HEK293 (cell line): ENCODE measurements at regions not wholly inside any gene's neighbourhood (a gene's known extent, or its start where the extent isn't known, plus 50 kb on each side); places are given as distances from the start of the nearest gene placed in this dataset.

Experiments
- FEZF1 ChIP-seq: fragments of 450-650 bp; formaldehyde crosslinking; IDR thresholded peaks from 2 replicates; pipeline ENCODE4 v1.5.1; 2016; ENCODE audit warnings: missing biosample characterization, missing genetic modification characterization
- HOXC10 ChIP-seq: sonication (generic); formaldehyde crosslinking; IDR thresholded peaks from 2 replicates; pipeline ENCODE4 v1.8.1; 2023; ENCODE audit warnings: mild to moderate bottlenecking, missing genetic modification reagents
- KLF1 ChIP-seq: fragments of 450-650 bp; formaldehyde crosslinking; IDR thresholded peaks from 2 replicates; pipeline ENCODE4 v1.5.1; 2016; ENCODE audit warnings: missing biosample characterization, missing genetic modification characterization
- KLF10 ChIP-seq: fragments of 450-650 bp; IDR thresholded peaks from 2 replicates; pipeline ENCODE4 v1.5.1; 2018; ENCODE audit warnings: missing biosample characterization, mild to moderate bottlenecking, missing genetic modification characterization
- REPIN1 ChIP-seq: fragments of 450-650 bp; formaldehyde crosslinking; IDR thresholded peaks from 2 replicates; pipeline ENCODE4 v1.5.1; 2017; ENCODE audit warnings: missing biosample characterization, missing genetic modification characterization, low read depth
- ZBTB20 ChIP-seq: fragments of 450-650 bp; formaldehyde crosslinking; IDR thresholded peaks from 2 replicates; pipeline ENCODE4 v1.5.1; 2016; ENCODE audit warnings: missing biosample characterization, missing genetic modification characterization
- ZEB2 ChIP-seq: fragments of 450-650 bp; formaldehyde crosslinking; IDR thresholded peaks from 2 replicates; pipeline ENCODE4 v1.5.1; 2016; ENCODE audit warnings: missing biosample characterization, missing genetic modification characterization
- ZFP3 ChIP-seq: fragments of 450-650 bp; formaldehyde crosslinking; IDR thresholded peaks from 2 replicates; pipeline ENCODE4 v1.5.1; 2016; ENCODE audit warnings: low read depth, missing biosample characterization, missing genetic modification characterization
- ZFP37 ChIP-seq: fragments of 450-650 bp; formaldehyde crosslinking; IDR thresholded peaks from 2 replicates; pipeline ENCODE4 v1.5.1; 2016; ENCODE audit warnings: missing biosample characterization, missing genetic modification characterization
- ZNF132 ChIP-seq: fragments of 450-650 bp; formaldehyde crosslinking; IDR thresholded peaks from 2 replicates; pipeline ENCODE4 v1.5.1; 2017; ENCODE audit warnings: missing biosample characterization, missing genetic modification characterization, borderline replicate concordance
- ZNF138 ChIP-seq: fragments of 450-650 bp; formaldehyde crosslinking; IDR thresholded peaks from 2 replicates; pipeline ENCODE4 v1.5.1; 2016; ENCODE audit warnings: missing biosample characterization, missing genetic modification characterization, borderline replicate concordance
- ZNF169 ChIP-seq: fragments of 450-650 bp; formaldehyde crosslinking; IDR thresholded peaks from 2 replicates; pipeline ENCODE4 v1.5.1; 2016; ENCODE audit warnings: missing biosample characterization, missing genetic modification characterization
- ZNF202 ChIP-seq: fragments of 450-650 bp; formaldehyde crosslinking; IDR thresholded peaks from 2 replicates; pipeline ENCODE4 v1.5.1; 2016; ENCODE audit warnings: missing biosample characterization, missing genetic modification characterization, borderline replicate concordance
- ZNF48 ChIP-seq: fragments of 450-650 bp; formaldehyde crosslinking; IDR thresholded peaks from 2 replicates; pipeline ENCODE4 v1.5.1; 2016; ENCODE audit warnings: missing biosample characterization, missing genetic modification characterization
- ZNF521 ChIP-seq: fragments of 450-650 bp; formaldehyde crosslinking; IDR thresholded peaks from 2 replicates; pipeline ENCODE4 v1.5.1; 2017; ENCODE audit warnings: missing biosample characterization, mild to moderate bottlenecking, missing genetic modification characterization
- ZNF544 ChIP-seq: fragments of 450-650 bp; formaldehyde crosslinking; IDR thresholded peaks from 2 replicates; pipeline ENCODE4 v1.5.0; 2017; ENCODE audit warnings: missing biosample characterization, missing genetic modification characterization
- ZNF555 ChIP-seq: fragments of 450-650 bp; formaldehyde crosslinking; conservative IDR thresholded peaks from 2 replicates; pipeline ENCODE4 v1.5.1; 2017; ENCODE audit warnings: missing biosample characterization, mild to moderate bottlenecking, missing genetic modification characterization, inconsistent platforms
- ZNF585B ChIP-seq: fragments of 450-650 bp; formaldehyde crosslinking; IDR thresholded peaks from 2 replicates; pipeline ENCODE4 v1.5.1; 2016; ENCODE audit warnings: missing biosample characterization, missing genetic modification characterization
- ZNF629 ChIP-seq: fragments of 450-650 bp; formaldehyde crosslinking; IDR thresholded peaks from 2 replicates; pipeline ENCODE4 v1.5.1; 2017; ENCODE audit warnings: missing biosample characterization, missing genetic modification characterization
- ZNF670 ChIP-seq: fragments of 450-650 bp; formaldehyde crosslinking; IDR thresholded peaks from 2 replicates; pipeline ENCODE4 v1.5.1; 2016; ENCODE audit warnings: missing biosample characterization, missing genetic modification characterization, low read depth
- ZNF707 ChIP-seq: fragments of 450-650 bp; formaldehyde crosslinking; IDR thresholded peaks from 2 replicates; pipeline ENCODE4 v1.5.1; 2016; ENCODE audit warnings: missing biosample characterization, missing genetic modification characterization
- ZNF747 ChIP-seq: fragments of 450-650 bp; formaldehyde crosslinking; IDR thresholded peaks from 2 replicates; pipeline ENCODE4 v1.5.1; 2016; ENCODE audit warnings: missing biosample characterization, missing genetic modification characterization
- ZNF830 ChIP-seq: fragments of 450-650 bp; IDR thresholded peaks from 2 replicates; pipeline ENCODE4 v1.5.0; 2018; ENCODE audit warnings: missing biosample characterization, missing genetic modification characterization, low read depth, mild to moderate bottlenecking, moderate library complexity
- ZNF843 ChIP-seq: fragments of 450-650 bp; formaldehyde crosslinking; IDR thresholded peaks from 2 replicates; pipeline ENCODE4 v1.5.1; 2016; ENCODE audit warnings: missing biosample characterization, missing genetic modification characterization
- ZXDB ChIP-seq: fragments of 450-650 bp; formaldehyde crosslinking; IDR thresholded peaks from 2 replicates; pipeline ENCODE4 v1.5.1; 2016; ENCODE audit warnings: missing biosample characterization, missing genetic modification characterization
- TF ChIP-seq, protein P1 (sequence below): fragments of 450-650 bp; formaldehyde crosslinking; IDR thresholded peaks from 2 replicates; pipeline ENCODE4 v1.5.1; 2016; ENCODE audit warnings: missing biosample characterization, missing genetic modification characterization, low read depth
- TF ChIP-seq, protein P2 (sequence below): fragments of 450-650 bp; formaldehyde crosslinking; IDR thresholded peaks from 2 replicates; pipeline ENCODE4 v1.5.1; 2016; ENCODE audit warnings: missing biosample characterization, missing genetic modification characterization
- TF ChIP-seq, protein P3 (sequence below): fragments of 450-650 bp; formaldehyde crosslinking; optimal IDR thresholded peaks from 2 replicates; pipeline ENCODE3; 2016; ENCODE audit warnings: missing biosample characterization, mild to moderate bottlenecking, missing genetic modification characterization
- TF ChIP-seq, protein P4 (sequence below): fragments of 450-650 bp; formaldehyde crosslinking; IDR thresholded peaks from 2 replicates; pipeline ENCODE4 v1.5.1; 2016; ENCODE audit warnings: missing biosample characterization, missing genetic modification characterization
- TF ChIP-seq, protein P5 (sequence below): fragments of 450-650 bp; formaldehyde crosslinking; IDR thresholded peaks from 2 replicates; pipeline ENCODE4 v1.5.1; 2016; ENCODE audit warnings: missing biosample characterization, missing genetic modification characterization, borderline replicate concordance
- TF ChIP-seq, protein P6 (sequence below): fragments of 450-650 bp; formaldehyde crosslinking; IDR thresholded peaks from 2 replicates; pipeline ENCODE4 v1.5.1; 2016; ENCODE audit warnings: missing biosample characterization, missing genetic modification characterization

DNA sequence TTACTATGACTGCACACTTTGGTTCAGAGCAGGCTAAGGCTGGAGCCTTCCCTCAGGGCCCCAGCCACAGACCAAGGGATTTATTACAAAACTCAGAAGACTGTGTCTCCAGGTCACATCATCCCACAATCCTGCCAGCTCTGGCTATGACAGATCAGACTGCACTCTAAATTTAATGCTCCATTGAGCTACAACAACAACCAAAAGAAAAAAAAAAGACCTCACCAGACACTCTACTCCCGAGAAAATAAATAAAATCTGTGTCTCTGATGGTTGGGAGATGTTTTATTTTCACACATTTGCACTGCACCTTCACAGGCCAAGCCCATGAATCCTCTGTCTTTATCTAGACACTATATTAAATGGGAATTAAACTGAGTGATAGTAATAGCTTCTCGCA lies 50.8 kb upstream of the CTNNB1 start (continued):
- TF ChIP-seq ZNF138 (tag by site-specific recombination) (no peak), ZNF830 (tag by site-specific recombination) (no peak), ZNF670 (tag by site-specific recombination) (no peak), ZNF48 (tag by site-specific recombination) (no peak), ZBTB20 (tag by site-specific recombination) (peak; percentile 18; the same call in 1 of the 2 replicates), KLF1 (no peak), ZFP37 (tag by site-specific recombination) (no peak), ZEB2 (tag by site-specific recombination) (no peak), ZNF585B (tag by site-specific recombination) (no peak), ZNF521 (no peak), ZFP3 (tag by site-specific recombination) (no peak), ZNF707 (no peak), ZNF544 (no peak), ZNF629 (0 out of 2 replicates have a peak, but pooled peaks have one; percentile 23), ZNF202 (tag by site-specific recombination) (no peak), ZNF169 (tag by site-specific recombination) (no peak), FEZF1 (tag by site-specific recombination) (peak; percentile 66), HOXC10 (CRISPR knock-in tag) (no peak), REPIN1 (tag by site-specific recombination) (no peak), ZNF132 (tag by site-specific recombination) (no peak), ZNF843 (tag by site-specific recombination) (0 out of 2 replicates have a peak, but pooled peaks have one; percentile 27), ZNF747 (tag by site-specific recombination) (no peak), ZXDB (tag by site-specific recombination) (0 out of 2 replicates have a peak, but pooled peaks have one; percentile 36), KLF10 (no peak), ZNF555 (tag by site-specific recombination) (no peak)
- TF ChIP-seq, protein P1, sequence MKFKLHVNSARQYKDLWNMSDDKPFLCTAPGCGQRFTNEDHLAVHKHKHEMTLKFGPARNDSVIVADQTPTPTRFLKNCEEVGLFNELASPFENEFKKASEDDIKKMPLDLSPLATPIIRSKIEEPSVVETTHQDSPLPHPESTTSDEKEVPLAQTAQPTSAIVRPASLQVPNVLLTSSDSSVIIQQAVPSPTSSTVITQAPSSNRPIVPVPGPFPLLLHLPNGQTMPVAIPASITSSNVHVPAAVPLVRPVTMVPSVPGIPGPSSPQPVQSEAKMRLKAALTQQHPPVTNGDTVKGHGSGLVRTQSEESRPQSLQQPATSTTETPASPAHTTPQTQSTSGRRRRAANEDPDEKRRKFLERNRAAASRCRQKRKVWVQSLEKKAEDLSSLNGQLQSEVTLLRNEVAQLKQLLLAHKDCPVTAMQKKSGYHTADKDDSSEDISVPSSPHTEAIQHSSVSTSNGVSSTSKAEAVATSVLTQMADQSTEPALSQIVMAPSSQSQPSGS (tag by site-specific recombination), result no peak
- TF ChIP-seq, protein P2, sequence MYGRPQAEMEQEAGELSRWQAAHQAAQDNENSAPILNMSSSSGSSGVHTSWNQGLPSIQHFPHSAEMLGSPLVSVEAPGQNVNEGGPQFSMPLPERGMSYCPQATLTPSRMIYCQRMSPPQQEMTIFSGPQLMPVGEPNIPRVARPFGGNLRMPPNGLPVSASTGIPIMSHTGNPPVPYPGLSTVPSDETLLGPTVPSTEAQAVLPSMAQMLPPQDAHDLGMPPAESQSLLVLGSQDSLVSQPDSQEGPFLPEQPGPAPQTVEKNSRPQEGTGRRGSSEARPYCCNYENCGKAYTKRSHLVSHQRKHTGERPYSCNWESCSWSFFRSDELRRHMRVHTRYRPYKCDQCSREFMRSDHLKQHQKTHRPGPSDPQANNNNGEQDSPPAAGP (tag by site-specific recombination), result no peak
- TF ChIP-seq, protein P3, sequence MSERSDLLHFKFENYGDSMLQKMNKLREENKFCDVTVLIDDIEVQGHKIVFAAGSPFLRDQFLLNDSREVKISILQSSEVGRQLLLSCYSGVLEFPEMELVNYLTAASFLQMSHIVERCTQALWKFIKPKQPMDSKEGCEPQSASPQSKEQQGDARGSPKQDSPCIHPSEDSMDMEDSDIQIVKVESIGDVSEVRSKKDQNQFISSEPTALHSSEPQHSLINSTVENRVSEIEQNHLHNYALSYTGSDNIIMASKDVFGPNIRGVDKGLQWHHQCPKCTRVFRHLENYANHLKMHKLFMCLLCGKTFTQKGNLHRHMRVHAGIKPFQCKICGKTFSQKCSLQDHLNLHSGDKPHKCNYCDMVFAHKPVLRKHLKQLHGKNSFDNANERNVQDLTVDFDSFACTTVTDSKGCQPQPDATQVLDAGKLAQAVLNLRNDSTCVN (tag by site-specific recombination), result no peak
- TF ChIP-seq, protein P4, sequence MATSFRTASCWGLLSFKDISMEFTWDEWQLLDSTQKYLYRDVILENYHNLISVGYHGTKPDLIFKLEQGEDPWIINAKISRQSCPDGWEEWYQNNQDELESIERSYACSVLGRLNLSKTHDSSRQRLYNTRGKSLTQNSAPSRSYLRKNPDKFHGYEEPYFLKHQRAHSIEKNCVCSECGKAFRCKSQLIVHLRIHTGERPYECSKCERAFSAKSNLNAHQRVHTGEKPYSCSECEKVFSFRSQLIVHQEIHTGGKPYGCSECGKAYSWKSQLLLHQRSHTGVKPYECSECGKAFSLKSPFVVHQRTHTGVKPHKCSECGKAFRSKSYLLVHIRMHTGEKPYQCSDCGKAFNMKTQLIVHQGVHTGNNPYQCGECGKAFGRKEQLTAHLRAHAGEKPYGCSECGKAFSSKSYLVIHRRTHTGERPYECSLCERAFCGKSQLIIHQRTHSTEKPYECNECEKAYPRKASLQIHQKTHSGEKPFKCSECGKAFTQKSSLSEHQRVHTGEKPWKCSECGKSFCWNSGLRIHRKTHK (tag by site-specific recombination), result no peak
- TF ChIP-seq, protein P5, sequence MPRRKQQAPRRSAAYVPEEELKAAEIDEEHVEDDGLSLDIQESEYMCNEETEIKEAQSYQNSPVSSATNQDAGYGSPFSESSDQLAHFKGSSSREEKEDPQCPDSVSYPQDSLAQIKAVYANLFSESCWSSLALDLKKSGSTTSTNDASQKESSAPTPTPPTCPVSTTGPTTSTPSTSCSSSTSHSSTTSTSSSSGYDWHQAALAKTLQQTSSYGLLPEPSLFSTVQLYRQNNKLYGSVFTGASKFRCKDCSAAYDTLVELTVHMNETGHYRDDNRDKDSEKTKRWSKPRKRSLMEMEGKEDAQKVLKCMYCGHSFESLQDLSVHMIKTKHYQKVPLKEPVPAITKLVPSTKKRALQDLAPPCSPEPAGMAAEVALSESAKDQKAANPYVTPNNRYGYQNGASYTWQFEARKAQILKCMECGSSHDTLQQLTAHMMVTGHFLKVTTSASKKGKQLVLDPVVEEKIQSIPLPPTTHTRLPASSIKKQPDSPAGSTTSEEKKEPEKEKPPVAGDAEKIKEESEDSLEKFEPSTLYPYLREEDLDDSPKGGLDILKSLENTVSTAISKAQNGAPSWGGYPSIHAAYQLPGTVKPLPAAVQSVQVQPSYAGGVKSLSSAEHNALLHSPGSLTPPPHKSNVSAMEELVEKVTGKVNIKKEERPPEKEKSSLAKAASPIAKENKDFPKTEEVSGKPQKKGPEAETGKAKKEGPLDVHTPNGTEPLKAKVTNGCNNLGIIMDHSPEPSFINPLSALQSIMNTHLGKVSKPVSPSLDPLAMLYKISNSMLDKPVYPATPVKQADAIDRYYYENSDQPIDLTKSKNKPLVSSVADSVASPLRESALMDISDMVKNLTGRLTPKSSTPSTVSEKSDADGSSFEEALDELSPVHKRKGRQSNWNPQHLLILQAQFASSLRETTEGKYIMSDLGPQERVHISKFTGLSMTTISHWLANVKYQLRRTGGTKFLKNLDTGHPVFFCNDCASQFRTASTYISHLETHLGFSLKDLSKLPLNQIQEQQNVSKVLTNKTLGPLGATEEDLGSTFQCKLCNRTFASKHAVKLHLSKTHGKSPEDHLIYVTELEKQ (tag by site-specific recombination), result no peak
- TF ChIP-seq, protein P6, sequence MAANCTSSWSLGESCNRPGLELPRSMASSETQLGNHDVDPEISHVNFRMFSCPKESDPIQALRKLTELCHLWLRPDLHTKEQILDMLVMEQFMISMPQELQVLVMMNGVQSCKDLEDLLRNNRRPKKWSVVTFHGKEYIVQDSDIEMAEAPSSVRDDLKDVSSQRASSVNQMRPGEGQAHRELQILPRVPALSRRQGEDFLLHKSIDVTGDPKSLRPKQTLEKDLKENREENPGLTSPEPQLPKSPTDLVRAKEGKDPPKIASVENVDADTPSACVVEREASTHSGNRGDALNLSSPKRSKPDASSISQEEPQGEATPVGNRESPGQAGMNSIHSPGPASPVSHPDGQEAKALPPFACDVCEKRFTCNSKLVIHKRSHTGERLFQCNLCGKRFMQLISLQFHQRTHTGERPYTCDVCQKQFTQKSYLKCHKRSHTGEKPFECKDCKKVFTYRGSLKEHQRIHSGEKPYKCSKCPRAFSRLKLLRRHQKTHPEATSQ (tag by site-specific recombination), result no peak
